22Rv1 (cell line): ENCODE measurements at regions not wholly inside any gene's neighbourhood (a gene's known extent, or its start where the extent isn't known, plus 50 kb on each side); places are given as distances from the start of the nearest gene placed in this dataset.

Source experiments
- ZFX ChIP-seq: fragments of 450-650 bp; IDR thresholded peaks from 2 replicates; pipeline ENCODE4 v1.6.1; 2017; ENCODE audit warnings: antibody characterized with exemption, borderline replicate concordance
- TF ChIP-seq, protein P1 (sequence below): fragments of 450-650 bp; IDR thresholded peaks from 2 replicates; pipeline ENCODE4 v1.5.1; 2017; ENCODE audit warnings: mild to moderate bottlenecking

DNA sequence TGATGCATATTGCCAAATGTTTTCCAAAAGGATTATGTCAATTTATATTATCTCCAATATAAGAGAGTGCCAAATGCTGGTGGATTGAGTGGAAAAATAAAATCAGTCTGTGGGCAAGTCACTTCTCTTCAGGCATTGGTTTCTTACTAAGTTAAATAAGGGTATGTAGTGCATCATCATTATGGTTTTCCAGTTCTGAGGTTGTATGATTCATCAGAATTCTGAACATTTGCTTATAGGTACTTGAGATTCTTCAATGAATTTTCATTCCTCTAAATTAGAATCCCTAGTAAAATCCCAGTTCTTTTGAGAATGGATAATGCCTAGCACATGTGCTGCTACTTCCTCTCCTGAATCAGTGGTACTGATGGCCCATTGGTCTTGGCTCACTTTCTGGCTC lies 188.9 kb upstream of the OSR1 start:
- TF ChIP-seq, protein P1, sequence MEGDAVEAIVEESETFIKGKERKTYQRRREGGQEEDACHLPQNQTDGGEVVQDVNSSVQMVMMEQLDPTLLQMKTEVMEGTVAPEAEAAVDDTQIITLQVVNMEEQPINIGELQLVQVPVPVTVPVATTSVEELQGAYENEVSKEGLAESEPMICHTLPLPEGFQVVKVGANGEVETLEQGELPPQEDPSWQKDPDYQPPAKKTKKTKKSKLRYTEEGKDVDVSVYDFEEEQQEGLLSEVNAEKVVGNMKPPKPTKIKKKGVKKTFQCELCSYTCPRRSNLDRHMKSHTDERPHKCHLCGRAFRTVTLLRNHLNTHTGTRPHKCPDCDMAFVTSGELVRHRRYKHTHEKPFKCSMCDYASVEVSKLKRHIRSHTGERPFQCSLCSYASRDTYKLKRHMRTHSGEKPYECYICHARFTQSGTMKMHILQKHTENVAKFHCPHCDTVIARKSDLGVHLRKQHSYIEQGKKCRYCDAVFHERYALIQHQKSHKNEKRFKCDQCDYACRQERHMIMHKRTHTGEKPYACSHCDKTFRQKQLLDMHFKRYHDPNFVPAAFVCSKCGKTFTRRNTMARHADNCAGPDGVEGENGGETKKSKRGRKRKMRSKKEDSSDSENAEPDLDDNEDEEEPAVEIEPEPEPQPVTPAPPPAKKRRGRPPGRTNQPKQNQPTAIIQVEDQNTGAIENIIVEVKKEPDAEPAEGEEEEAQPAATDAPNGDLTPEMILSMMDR: no peak
- no peak for TF ChIP-seq ZFX
